Mesothelial cell of epicardium (in vitro differentiated cells): ENCODE measurements at regions not wholly inside any gene's neighbourhood (a gene's known extent, or its start where the extent isn't known, plus 50 kb on each side); places are given as distances from the start of the nearest gene placed in this dataset.

Source experiments
- DNase-seq, 2 experiments: peaks; one replicate each; pipeline ENCODE4 v3.0.0; 2021; ENCODE audit warnings: low spot score in 2 of 2; ENCODE audit not compliant: unreplicated experiment in 2 of 2
- H3K27ac Mint-ChIP-seq: 2 replicates; pipeline ENCODE4 v1.8.0; 2021; ENCODE audit warnings: mixed read lengths
- H3K27me3 Mint-ChIP-seq: 2 replicates; pipeline ENCODE4 v1.8.0; 2021; ENCODE audit warnings: low read depth, mixed read lengths
- H3K36me3 Mint-ChIP-seq: 2 replicates; pipeline ENCODE4 v1.8.0; 2021; ENCODE audit warnings: mixed read lengths
- H3K4me1 Mint-ChIP-seq: 2 replicates; pipeline ENCODE4 v1.8.0; 2021; ENCODE audit warnings: mixed read lengths
- H3K4me3 Mint-ChIP-seq: 2 replicates; pipeline ENCODE4 v1.8.0; 2021; ENCODE audit warnings: mild to moderate bottlenecking, moderate library complexity, mixed read lengths
- H3K9me3 Mint-ChIP-seq: 2 replicates; pipeline ENCODE4 v1.8.0; 2021; ENCODE audit warnings: mixed read lengths
- TF ChIP-seq, protein P1 (sequence below): fragments of 200-600 bp; sonication (generic); IDR thresholded peaks from one replicate; pipeline ENCODE4 v1.5.0; 2021; ENCODE audit warnings: antibody characterized with exemption; ENCODE audit not compliant: unreplicated experiment

DNA sequence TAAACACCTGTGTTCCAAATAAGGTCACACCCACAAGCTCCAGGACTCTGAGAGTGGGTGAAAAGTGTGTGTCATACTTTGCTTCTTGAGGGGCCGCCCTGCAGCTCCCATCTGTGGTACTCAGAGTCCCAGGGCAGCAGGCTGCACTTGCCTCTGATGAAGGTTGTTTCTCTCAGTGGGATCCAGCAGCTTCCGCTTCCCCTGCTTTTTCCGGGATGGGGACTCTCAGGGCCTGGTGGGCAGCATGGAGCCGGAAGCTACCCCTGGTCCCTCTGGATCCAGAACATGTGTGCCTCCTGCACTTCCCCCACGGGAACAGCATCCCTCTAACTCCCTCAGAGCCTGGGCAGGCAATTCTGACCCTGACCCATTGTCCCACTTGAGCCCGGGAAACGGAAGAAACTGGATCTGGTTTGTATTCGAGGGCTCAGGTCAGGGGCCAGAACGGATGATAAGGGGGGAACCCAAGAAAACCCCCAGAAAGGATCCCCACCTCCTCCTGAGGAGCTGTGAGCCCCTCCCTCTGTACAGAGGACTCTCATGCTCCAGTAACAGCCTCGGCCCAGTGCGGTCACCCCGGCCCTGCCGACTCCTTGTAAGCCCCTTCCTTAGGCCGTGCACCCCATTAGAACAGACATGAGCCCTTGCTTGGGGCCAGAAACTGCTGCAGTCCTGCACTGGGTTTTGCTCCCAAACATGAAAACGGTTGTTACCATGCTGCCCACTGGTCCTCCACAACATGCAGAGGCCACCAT lies 189.5 kb upstream of the C1orf174 start:
- Mint-ChIP-seq H3K27me3 (peaks cover 14% of the 10 kb centered on the region), H3K27ac (no peak overlapping the region), H3K9me3 (peaks cover 13% of the 10 kb centered on the region), H3K4me3 (no peak overlapping the region), H3K4me1 (no peaks in the 10 kb centered on the region), H3K36me3 (no peaks in the 10 kb centered on the region)
- DNase-seq, result no peak
- TF ChIP-seq, protein P1, sequence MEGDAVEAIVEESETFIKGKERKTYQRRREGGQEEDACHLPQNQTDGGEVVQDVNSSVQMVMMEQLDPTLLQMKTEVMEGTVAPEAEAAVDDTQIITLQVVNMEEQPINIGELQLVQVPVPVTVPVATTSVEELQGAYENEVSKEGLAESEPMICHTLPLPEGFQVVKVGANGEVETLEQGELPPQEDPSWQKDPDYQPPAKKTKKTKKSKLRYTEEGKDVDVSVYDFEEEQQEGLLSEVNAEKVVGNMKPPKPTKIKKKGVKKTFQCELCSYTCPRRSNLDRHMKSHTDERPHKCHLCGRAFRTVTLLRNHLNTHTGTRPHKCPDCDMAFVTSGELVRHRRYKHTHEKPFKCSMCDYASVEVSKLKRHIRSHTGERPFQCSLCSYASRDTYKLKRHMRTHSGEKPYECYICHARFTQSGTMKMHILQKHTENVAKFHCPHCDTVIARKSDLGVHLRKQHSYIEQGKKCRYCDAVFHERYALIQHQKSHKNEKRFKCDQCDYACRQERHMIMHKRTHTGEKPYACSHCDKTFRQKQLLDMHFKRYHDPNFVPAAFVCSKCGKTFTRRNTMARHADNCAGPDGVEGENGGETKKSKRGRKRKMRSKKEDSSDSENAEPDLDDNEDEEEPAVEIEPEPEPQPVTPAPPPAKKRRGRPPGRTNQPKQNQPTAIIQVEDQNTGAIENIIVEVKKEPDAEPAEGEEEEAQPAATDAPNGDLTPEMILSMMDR, result no peak

DNA sequence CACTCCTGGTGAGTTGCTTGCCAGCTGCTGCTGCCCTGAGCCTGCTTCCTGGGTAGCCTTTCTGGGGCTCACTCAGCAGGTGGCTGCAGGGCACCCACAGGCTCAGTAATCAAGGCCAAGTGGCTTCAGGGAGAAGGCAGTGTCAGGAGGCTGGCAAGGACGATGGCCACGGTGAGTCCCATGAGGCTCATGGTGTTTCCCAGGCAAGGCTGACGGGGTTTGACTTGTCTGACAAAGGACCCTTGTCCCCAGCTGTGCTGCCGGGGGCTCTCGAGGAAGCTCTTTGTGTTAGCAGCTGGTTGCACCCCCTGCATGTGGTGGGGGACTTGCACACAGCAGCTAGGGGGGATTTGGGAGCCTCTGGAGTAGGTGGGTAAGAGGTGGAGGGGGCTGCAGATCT lies 190.5 kb upstream of the C1orf174 start:
- Mint-ChIP-seq H3K9me3 (peaks cover 14% of the 10 kb centered on the region), H3K27me3 (peaks cover 8% of the 10 kb centered on the region), H3K27ac (no peak overlapping the region), H3K4me3 (no peak overlapping the region), H3K36me3 (no peaks in the 10 kb centered on the region), H3K4me1 (no peaks in the 10 kb centered on the region)
- no peak for DNase-seq
- TF ChIP-seq, protein P1, result no peak

- no peak overlapping the region for H3K4me3 Mint-ChIP-seq
- TF ChIP-seq, protein P1, result no peak
- H3K27me3 Mint-ChIP-seq, result peaks cover 2% of the 10 kb centered on the region
- DNase-seq, result no peak
- H3K9me3 Mint-ChIP-seq, result peaks cover 18% of the 10 kb centered on the region
- no peaks in the 10 kb centered on the region for H3K36me3 Mint-ChIP-seq
- H3K27ac Mint-ChIP-seq, result no peak overlapping the region
- H3K4me1 Mint-ChIP-seq, result no peaks in the 10 kb centered on the region
Observed at GRCh38 chr1:4090976-4091660, 191.0 kb upstream of the C1orf174 start.

- peaks cover 2% of the 10 kb centered on the region for H3K36me3 Mint-ChIP-seq
- no peak overlapping the region for H3K4me3 Mint-ChIP-seq
- DNase-seq, result no peak
- no peaks in the 10 kb centered on the region for H3K27me3 Mint-ChIP-seq
- H3K27ac Mint-ChIP-seq, result no peak overlapping the region
- H3K9me3 Mint-ChIP-seq, result peaks cover 26% of the 10 kb centered on the region
- TF ChIP-seq, protein P1, result no peak
- no peaks in the 10 kb centered on the region for H3K4me1 Mint-ChIP-seq
Observed at GRCh38 chr1:4091996-4092395, 191.9 kb upstream of the C1orf174 start.

GRCh38 chr1:4093856-4094565 lies 193.9 kb upstream of the C1orf174 start:
- Mint-ChIP-seq H3K27ac (no peak overlapping the region), H3K4me1 (no peaks in the 10 kb centered on the region), H3K4me3 (no peak overlapping the region), H3K36me3 (peaks cover 2% of the 10 kb centered on the region), H3K27me3 (no peaks in the 10 kb centered on the region), H3K9me3 (peaks cover 26% of the 10 kb centered on the region)
- no peak for DNase-seq
- TF ChIP-seq, protein P1, result no peak
